NCI-H510A treated with DMSO at 0.1 percent for 48 hours (cell line): ENCODE measurements at regions not wholly inside any gene's neighbourhood (a gene's known extent, or its start where the extent isn't known, plus 50 kb on each side); places are given as distances from the start of the nearest gene placed in this dataset.
"Not testable (repeated sequence)": the region's sequence is repeated elsewhere in the genome, so short reads cannot be mapped to it uniquely, and the experiment has no call there.

ENCODE experiments used
- DNase-seq: peaks from one replicate; lab custom pipeline; 2025; lab: John Stamatoyannopoulos, UW

DNA sequence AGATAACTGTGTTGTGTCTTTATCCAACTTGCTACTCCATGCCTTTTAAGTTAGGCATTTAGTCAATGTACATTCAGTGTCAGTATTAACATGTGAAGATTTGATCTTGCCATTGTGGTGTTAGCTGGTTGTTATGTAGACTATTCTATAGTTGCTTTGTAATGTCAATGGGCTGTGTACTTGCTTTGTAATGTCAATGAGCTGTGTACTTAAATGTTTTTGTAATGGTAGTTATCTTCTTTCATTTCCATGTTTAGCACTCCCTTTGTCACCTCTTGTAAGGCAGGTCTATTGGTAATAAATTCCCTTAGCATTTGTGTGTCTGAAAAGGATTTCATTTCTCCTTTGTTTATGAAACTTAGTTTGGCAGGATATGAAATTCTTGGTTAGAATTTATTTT lies 53.4 kb downstream of the MC4R start:
- no peak for DNase-seq

DNA sequence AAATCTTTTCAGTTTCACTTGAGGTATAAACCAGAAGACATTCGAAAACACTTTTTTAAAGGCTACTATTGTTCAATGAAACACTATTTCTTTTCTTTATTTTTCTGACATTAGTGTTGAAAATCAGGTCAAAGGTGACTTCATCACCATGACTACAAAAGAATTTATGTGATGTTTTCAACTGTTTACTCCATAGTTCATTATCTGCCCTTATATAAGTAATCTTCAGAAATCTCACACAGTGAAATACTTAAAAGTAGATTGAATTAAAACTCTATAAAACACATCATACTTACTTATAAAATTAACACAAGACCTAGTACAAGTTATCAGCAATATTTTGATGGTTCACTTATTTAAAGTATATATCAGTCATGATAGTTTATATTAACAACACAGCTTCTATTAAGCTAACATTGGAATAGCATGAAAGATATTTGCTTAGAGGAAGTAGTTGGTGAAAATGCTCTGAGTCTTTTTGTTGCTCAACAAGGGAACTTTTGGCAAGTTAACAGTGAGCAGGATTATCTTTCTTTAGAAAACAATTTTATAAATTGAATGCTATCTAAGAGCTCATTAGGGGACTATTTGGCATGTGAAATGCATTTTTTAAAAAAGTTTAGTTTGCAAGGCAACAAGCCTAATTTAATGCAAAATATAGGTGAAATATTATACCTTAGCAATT lies 60.8 kb downstream of the MC4R start:
- no peak for DNase-seq

- DNase-seq: no peak
Observed at GRCh38 chr18:60295674-60296073, 76.9 kb downstream of the MC4R start.

DNA sequence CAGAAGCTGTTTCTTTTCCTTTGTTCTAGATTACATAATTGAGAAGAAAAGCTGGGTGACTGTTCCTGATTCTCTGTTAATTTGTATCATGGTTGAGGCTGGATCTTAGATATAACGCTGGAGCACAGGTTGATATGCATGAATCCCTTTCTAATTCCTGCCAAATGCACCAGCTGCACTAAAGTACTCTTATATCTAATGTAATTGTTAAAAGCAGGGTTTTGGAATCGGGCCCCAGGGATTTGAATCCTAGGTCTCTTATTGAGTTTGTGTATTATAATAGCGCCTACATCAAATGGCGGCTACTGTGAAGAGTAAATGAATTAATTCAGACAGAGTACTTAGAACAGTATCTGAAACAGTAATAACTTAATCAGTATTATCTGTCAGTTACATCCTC lies 80.4 kb downstream of the MC4R start:
- DNase-seq: no peak

DNA sequence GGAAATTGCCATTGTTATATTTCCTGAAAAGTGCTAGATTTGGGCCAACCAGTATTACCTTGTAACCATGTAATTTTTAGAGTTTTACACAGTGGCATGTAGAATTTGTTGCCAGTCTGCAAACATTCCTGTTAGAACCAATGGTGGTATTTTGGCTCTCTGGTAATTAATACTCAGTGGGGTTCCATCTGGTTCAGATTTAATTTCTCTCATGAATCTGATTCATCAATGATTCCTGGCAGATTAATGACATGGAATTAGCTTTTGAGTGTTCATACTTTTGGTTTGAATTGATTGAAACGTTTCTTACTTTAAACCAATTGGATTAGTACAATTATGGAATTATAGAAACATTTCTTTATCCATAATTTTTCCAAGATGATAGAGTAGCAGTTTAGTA lies 93.2 kb downstream of the MC4R start:
- DNase-seq: no peak

DNA sequence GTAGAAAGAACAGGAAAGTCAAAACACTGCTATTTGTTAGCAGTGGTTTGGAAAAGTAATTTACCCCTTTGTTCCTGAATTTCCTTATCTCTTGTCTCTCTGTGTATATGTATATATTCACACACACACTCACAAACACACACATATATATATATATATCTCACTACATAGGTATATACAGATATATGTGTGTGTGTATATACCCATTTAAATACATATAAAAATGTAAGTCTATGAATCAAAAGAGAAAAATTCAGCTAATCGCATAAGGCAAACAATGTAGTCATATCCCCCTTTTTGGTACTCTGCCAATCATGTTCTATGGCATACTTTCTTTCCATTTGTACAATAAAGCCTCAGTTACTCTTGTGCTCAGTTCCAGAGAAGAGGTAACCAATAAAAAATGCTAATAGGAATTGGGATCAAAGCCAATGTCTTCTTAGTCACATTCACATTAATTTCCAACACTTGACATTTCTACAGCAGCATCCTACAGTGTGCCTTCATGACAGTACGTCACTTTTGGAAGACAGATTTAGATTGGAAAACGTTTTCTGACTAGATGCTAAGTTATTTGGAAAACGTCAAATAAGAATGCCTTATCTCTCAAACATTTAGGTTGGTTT lies 94.6 kb downstream of the MC4R start:
- no peak for DNase-seq

DNA sequence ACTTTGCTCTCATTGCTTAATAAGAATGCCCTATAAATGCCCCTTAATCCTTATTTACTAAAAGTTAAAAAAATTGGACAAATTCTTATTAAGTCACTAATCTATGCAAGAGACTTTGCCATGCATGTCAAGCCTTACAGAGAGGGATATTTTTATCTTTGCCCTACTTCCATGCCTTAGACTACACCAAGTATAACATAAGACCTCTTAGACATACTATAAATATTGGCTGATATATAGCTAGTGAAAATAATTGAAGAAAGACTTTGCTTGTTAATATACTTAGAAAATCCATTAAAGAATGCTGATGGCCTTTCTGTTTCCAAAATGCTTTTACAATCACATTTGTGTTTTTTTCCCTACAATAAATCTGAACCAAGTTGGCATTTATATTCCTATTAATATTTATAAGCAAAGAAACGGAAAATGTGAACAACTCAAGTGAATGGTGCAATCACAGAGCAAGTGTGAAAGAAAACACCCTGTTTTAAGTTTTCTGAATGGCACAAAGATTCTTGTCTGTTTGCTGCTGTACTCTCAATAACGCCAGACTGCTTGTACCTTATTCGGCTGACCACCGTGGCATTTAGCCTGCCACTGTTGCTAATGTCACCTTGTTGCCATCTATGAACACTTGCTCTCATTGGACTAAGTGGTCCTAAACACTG lies 105.0 kb downstream of the MC4R start:
- DNase-seq: no peak

GRCh38 chr18:60266558-60266957 lies 106.0 kb downstream of the MC4R start:
- no peak for DNase-seq

GRCh38 chr18:60259052-60259681 lies 113.4 kb downstream of the MC4R start:
- no peak for DNase-seq

- DNase-seq: no peak
Observed at GRCh38 chr18:60249388-60249787, 123.2 kb downstream of the MC4R start.

GRCh38 chr18:60248336-60249330 lies 123.9 kb downstream of the MC4R start:
- DNase-seq: no peak

- no peak for DNase-seq
Observed at GRCh38 chr18:60247103-60247502, 125.5 kb downstream of the MC4R start.

- DNase-seq: no peak
Observed at GRCh38 chr18:60246606-60247005, 126.0 kb downstream of the MC4R start.

DNA sequence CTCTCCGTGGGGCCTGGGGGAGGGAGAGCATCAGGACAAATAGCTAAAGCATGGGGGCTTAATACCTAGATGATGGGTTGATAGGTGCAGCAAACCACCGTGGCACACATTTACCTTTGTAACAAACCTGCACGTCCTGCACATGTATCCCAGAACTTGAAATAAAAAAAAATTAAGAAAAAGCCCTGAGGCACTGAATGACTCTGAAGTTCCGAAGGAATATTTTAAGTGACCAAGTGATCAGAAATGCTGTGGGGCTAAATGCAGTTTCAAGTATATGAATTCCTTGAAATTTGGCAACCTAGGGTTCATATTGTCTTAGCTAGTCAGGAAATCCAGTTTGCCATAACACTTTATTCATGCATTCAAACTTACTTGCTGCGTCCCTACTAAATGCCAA lies 127.5 kb downstream of the MC4R start:
- no peak for DNase-seq

DNA sequence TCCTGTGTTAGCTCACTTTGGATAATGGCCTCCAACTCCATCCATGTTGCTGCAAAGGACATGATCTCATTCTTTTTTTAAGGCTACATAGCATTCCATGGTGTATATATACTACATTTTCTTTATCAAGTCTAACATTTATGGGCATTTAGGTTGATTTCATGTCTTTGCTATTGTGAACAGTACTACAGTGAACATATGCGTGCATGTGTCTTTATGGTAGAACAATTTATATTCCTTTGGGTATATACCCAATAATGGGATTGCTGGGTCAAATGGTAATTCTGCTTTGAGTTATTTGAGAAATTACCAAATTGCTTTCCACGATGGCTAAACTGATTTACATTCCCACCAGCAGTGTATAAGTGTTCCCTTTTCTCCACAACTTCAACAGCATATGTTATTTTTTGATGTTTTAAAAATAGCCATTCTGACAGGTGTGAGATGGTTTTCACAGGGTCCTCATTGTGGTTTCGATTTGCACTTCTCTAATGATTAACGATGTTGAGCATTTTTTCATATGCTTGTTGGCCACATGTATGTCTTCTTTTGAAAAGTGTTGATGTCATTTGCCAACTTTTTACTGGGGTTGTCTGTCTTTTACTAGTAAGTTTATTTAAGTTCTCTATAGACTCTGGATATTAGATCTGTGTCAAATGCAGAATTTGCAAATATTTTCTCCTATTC lies 133.4 kb downstream of the MC4R start:
- DNase-seq: not testable (repeated sequence)

DNA sequence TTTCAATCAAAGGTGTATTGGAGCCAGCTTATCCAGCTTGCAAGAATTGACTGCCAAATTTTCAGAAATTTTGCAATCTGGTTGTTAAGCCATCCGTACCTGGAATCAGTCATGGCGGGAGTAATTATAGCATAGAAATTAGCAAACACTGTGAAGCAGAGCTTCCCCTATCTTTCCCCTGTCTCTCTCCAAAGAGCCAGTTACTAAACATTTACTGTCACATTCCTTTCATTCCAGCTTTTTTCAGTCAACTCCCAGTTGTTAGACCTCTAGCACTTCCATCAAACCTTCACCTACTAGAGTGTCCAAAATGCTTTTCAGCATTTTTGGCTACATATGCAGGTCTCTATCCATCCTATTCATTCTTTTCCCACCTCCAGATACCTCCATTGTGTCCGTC lies 137.4 kb downstream of the MC4R start:
- no peak for DNase-seq

GRCh38 chr18:60232541-60232940 lies 140.0 kb downstream of the MC4R start:
- DNase-seq: no peak

GRCh38 chr18:60228609-60229595 lies 143.7 kb downstream of the MC4R start:
- DNase-seq: no peak

DNA sequence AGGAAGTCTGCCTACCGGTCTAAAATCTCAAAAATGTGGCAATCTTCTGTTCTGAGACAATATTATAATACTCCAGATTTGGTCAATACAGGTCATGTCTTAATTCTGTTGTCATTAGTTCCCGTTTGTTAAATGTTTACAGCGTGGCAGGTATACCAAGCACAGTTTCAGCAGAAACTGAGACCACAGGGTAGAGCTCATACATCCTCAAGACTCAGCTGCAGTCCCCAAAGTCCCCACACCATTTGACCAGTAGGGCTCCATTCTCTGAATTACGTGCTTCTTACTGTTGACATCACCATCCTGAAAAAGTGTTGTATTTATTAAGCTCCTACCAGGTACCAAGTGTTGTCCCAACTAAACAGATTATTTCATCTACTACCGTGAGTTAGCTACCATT lies 157.1 kb downstream of the MC4R start:
- DNase-seq: no peak

- no peak for DNase-seq
Observed at GRCh38 chr18:60209042-60209441, 163.5 kb downstream of the MC4R start.
